ENCODE measurements at regions not wholly inside any gene's neighbourhood (a gene's known extent, or its start where the extent isn't known, plus 50 kb on each side); places are given as distances from the start of the nearest gene placed in this dataset.

GRCh38 chr7:12805518-12805928 lies 118.1 kb downstream of the ARL4A start:
- 90 to 95% methylated on average over 1 of the region's 1 CpG for WGBS, 2 donors
- Histone ChIP-seq H3K27me3 (no peaks in the 10 kb centered on the region), H3K4me1 (peaks cover 0 to 5% (median 0%) of the 10 kb centered on the region in 4 donors), H3K27ac (no peak overlapping the region), H3K36me3 (no peaks in the 10 kb centered on the region), H3K9me3 (no peaks in the 10 kb centered on the region), H3K4me3 (no peak overlapping the region)
- intact Hi-C loops (cut with DNase I), result no loop called here
- no peak for DNase-seq
- no peak for TF ChIP-seq POLR2A (IDR thresholded peaks at IDR 0.05)
- TF ChIP-seq POLR2AphosphoS5 (IDR thresholded peaks at IDR 0.05), result no peak
- TF ChIP-seq EP300 (IDR thresholded peaks at IDR 0.05), result no peak
- no peak for TF ChIP-seq CTCF (IDR thresholded peaks at IDR 0.05)

DNA sequence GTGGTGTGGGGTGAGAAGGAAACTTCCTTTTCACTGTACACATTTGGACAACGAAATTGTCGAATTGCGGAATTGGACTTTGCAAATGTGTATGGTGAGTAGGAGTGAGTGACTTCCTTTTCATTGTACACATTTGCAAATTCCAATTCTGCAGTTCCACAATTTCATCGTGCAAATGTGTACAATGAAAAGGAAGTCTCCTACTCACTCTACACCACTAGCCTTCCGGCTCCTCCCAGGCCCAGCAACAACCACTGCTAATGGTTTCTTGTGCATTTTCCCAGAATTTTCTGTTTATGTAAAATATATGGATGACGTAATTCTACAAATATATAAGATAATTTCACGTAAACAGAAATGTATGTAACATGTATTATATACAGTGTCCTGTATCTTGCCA lies 118.5 kb downstream of the ARL4A start:
- H3K27me3 ChIP-seq, result no peaks in the 10 kb centered on the region
- TF ChIP-seq POLR2A (IDR thresholded peaks at IDR 0.05) (no peak), EP300 (IDR thresholded peaks at IDR 0.05) (no peak), CTCF (IDR thresholded peaks at IDR 0.05) (no peak), POLR2AphosphoS5 (IDR thresholded peaks at IDR 0.05) (no peak)
- intact Hi-C loops (cut with DNase I), result no loop called here
- H3K27ac ChIP-seq, result no peak overlapping the region
- 66 to 75% methylated on average over 7 of the region's 7 CpGs for WGBS, 2 donors
- H3K4me3 ChIP-seq, result no peak overlapping the region
- no peak for DNase-seq
- H3K9me3 ChIP-seq, result no peaks in the 10 kb centered on the region
- no peaks in the 10 kb centered on the region for H3K36me3 ChIP-seq
- H3K4me1 ChIP-seq, result peaks cover 0 to 5% (median 0%) of the 10 kb centered on the region in 4 donors

GRCh38 chr7:12809476-12809875 lies 122.0 kb downstream of the ARL4A start:
- intact Hi-C loops (cut with DNase I), result no loop called here
- DNase-seq, result no peak
- Histone ChIP-seq H3K9me3 (no peaks in the 10 kb centered on the region), H3K36me3 (no peaks in the 10 kb centered on the region), H3K4me3 (no peak overlapping the region), H3K27ac (no peak overlapping the region), H3K4me1 (no peaks in the 10 kb centered on the region), H3K27me3 (no peaks in the 10 kb centered on the region)
- WGBS, 2 donors, result 63 to 78% methylated on average over 5 of the region's 5 CpGs
- no peak for TF ChIP-seq POLR2A (IDR thresholded peaks at IDR 0.05)
- TF ChIP-seq POLR2AphosphoS5 (IDR thresholded peaks at IDR 0.05), result no peak
- TF ChIP-seq EP300 (IDR thresholded peaks at IDR 0.05), result no peak
- TF ChIP-seq CTCF (IDR thresholded peaks at IDR 0.05), result no peak

DNA sequence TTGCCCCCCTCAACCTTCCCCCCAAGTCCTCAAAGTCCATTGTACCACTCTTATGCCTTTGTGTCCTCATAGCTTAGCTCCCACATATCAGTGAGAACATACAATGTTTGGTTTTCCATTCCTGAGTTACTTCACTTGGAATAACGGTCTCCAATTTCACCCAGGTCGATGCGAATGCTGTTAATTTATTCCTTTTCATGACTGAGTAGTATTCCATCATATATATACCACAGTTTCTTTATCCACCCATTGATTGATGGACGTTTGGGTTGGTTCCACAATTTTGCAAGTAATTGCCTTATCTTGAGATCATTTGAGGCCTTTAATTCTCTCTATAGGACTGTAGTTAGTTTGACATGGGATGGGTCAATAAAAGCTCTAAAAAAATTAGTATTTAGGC lies 124.7 kb downstream of the ARL4A start:
- WGBS, 2 donors, result 87 to 88% methylated on average over 4 of the region's 4 CpGs
- H3K27ac ChIP-seq, result no peak overlapping the region
- TF ChIP-seq POLR2A (IDR thresholded peaks at IDR 0.05) (no peak), POLR2AphosphoS5 (IDR thresholded peaks at IDR 0.05) (no peak), CTCF (IDR thresholded peaks at IDR 0.05) (no peak)

DNA sequence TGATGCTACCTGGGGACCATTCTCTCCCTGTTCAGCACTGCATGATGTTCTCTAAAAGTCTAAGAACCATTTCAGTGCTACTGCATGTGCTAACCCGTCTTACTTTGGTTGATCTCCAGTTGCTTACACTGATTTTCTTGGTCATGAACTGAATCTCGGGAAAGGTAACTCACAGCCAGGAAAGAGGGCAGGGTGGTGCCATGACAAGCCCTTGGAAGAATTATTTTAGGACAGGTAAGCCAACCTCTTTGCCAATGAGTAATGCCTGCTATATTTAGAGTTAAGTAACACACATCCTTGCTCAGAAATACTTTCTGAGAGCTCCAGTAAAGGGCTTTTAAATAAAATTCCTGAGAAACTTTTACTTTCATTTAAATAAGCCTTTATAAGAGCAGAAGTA lies 126.7 kb downstream of the ARL4A start:
- Histone ChIP-seq H3K4me1 (no peaks in the 10 kb centered on the region), H3K4me3 (no peak overlapping the region), H3K27ac (no peak overlapping the region), H3K9me3 (no peaks in the 10 kb centered on the region), H3K36me3 (no peaks in the 10 kb centered on the region), H3K27me3 (no peaks in the 10 kb centered on the region)
- 95% methylated on average over 2 of the region's 2 CpGs for WGBS, 2 donors
- no peak for TF ChIP-seq EP300 (IDR thresholded peaks at IDR 0.05)
- no peak for TF ChIP-seq POLR2A (IDR thresholded peaks at IDR 0.05)
- no peak for TF ChIP-seq CTCF (IDR thresholded peaks at IDR 0.05)
- TF ChIP-seq POLR2AphosphoS5 (IDR thresholded peaks at IDR 0.05), result no peak
- intact Hi-C loops (cut with DNase I), result no loop called here
- DNase-seq, result no peak

More for the DNA sequence above, 124.7 kb downstream of the ARL4A start:
- Histone ChIP-seq H3K4me3 (no peak overlapping the region), H3K27me3 (no peaks in the 10 kb centered on the region), H3K36me3 (no peaks in the 10 kb centered on the region), H3K9me3 (no peaks in the 10 kb centered on the region), H3K4me1 (no peaks in the 10 kb centered on the region)
- intact Hi-C loops (cut with DNase I), result no loop called here
- DNase-seq, result no peak

Measured in sigmoid colon (tissue), 6 donors.